HepG2 (cell line): ENCODE measurements at regions not wholly inside any gene's neighbourhood (a gene's known extent, or its start where the extent isn't known, plus 50 kb on each side); places are given as distances from the start of the nearest gene placed in this dataset.

Experiments used
- ATAC-seq: fragments of 200-7000 bp; cut with Tn5 transposase; 3 replicates; pipeline ENCODE4 v1.9.1; 2020; ENCODE audit warnings: mild to moderate bottlenecking, moderate library complexity
- BruUV-seq: library from RNA; stranded (reverse); fragments of 400-500 nt; replicated peaks from 2 replicates; lab custom pipeline; 2021; lab: Mats Ljungman, UMichigan
- CTCF ChIA-PET: fragments of 300-600 bp; formaldehyde crosslinking; extraction: SDS; loops from one replicate; lab custom pipeline; 2021; ENCODE audit warnings: low total read pairs, inconsistent platforms, low intra/inter-chr PET ratio; lab: Yijun Ruan, JAX
- POLR2A ChIA-PET: fragments of 350-600 bp; sonication (Branson Sonifier 250); formaldehyde crosslinking; loops from one replicate; lab custom pipeline; 2020; ENCODE audit warnings: antibody characterized with exemption, inconsistent platforms; lab: Yijun Ruan, JAX
- DNase-seq: peaks from one replicate; pipeline ENCODE4 v3.0.0-alpha.2; 2015; ENCODE audit warnings: low spot score
- FAIRE-seq: peaks from 3 replicates; lab custom pipeline; 2011; peaks lifted over from hg19 to GRCh38; lab: Jason Lieb, UNC
- H2AFZ ChIP-seq: one replicate; pipeline ENCODE4 v1.6.1; 2011; ENCODE audit warnings: low read length, inconsistent platforms
- H3K27ac ChIP-seq: fragments of 300-600 bp; 3 replicates; pipeline ENCODE4 v1.8.0; 2011; ENCODE audit warnings: mixed run types, mild to moderate bottlenecking, mixed read lengths, low read length, inconsistent platforms; ENCODE audit not compliant: insufficient read depth; ENCODE audit errors: extremely low read length
- H3K27me3 ChIP-seq, 2 experiments: fragments of 200-600 bp in 1 of 2; 2 replicates in 1 of 2; 3 replicates in 1 of 2; pipeline versions ENCODE4 v1.6.0 to v1.8.0; 2011; ENCODE audit warnings: low read length in 2 of 2, mild to moderate bottlenecking in 2 of 2, moderate library complexity in 2 of 2, inconsistent platforms in 1 of 2; ENCODE audit not compliant: insufficient read depth in 2 of 2, control insufficient read depth in 1 of 2
- H3K36me3 ChIP-seq, 2 experiments: fragments of 200-600 bp in 1 of 2; replicated peaks in 1 of 2; 2 replicates in 1 of 2; 3 replicates in 1 of 2; pipeline versions ENCODE4 v1.5.1 to v1.8.0; 2011; ENCODE audit warnings: low read length in 2 of 2, inconsistent platforms in 1 of 2; ENCODE audit not compliant: insufficient read depth in 2 of 2, control insufficient read depth in 1 of 2
- H3K4me1 ChIP-seq: 2 replicates; pipeline ENCODE4 v1.5.1; 2012; ENCODE audit warnings: low read length, inconsistent platforms; ENCODE audit not compliant: insufficient read depth
- H3K4me2 ChIP-seq: 2 replicates; pipeline ENCODE4 v1.6.0; 2011; ENCODE audit warnings: low read depth, low read length, inconsistent platforms
- H3K4me3 ChIP-seq, 3 experiments: fragments of 200-600 bp in 1 of 3; sonication (generic), shearing (Covaris generic) in 1 of 3; replicated peaks in 1 of 3; 2 replicates each; pipeline ENCODE4 v1.5.1; 2011 to 2016; ENCODE audit warnings: low read length in 3 of 3, inconsistent platforms in 2 of 3, low read depth in 2 of 3, mild to moderate bottlenecking in 2 of 3, control low read depth in 1 of 3, mixed read lengths in 1 of 3; ENCODE audit not compliant: insufficient read depth in 1 of 3
- H3K79me2 ChIP-seq: one replicate; pipeline ENCODE4 v1.6.1; 2011; ENCODE audit warnings: low read length, inconsistent platforms; ENCODE audit not compliant: insufficient read depth
- H3K9ac ChIP-seq: 2 replicates; pipeline ENCODE4 v1.6.0; 2011; ENCODE audit warnings: mild to moderate bottlenecking, low read depth, low read length, inconsistent platforms; ENCODE audit not compliant: insufficient read depth
- H3K9me3 ChIP-seq: 2 replicates; pipeline ENCODE4 v1.5.1; 2012; ENCODE audit warnings: mild to moderate bottlenecking, low read length
- H4K20me1 ChIP-seq: 2 replicates; pipeline ENCODE4 v1.6.0; 2011; ENCODE audit warnings: inconsistent platforms, mild to moderate bottlenecking, low read length, moderate library complexity; ENCODE audit not compliant: insufficient read depth
- CEBPB ChIP-seq: IDR thresholded peaks from 2 replicates; pipeline ENCODE4 v1.6.1; 2011; ENCODE audit warnings: low read depth, low read length, improper control_type of control experiment, borderline replicate concordance
- EEA1 ChIP-seq: sonication (generic); formaldehyde crosslinking; IDR thresholded peaks from 2 replicates; pipeline ENCODE4 v1.5.1; 2020; ENCODE audit warnings: mild to moderate bottlenecking, missing genetic modification reagents, borderline replicate concordance
- MAFF ChIP-seq: IDR thresholded peaks from 2 replicates; pipeline ENCODE4 v1.6.1; 2011; ENCODE audit warnings: low read depth, low read length, improper control_type of control experiment
- MAFK ChIP-seq, 2 experiments: IDR thresholded peaks in 1 of 2; conservative IDR thresholded peaks in 1 of 2; 2 replicates each; pipeline ENCODE4 v1.6.1; 2011; ENCODE audit warnings: improper control_type of control experiment in 2 of 2, low read length in 2 of 2
- RBM39 ChIP-seq: fragments of 200-400 bp; formaldehyde crosslinking; IDR thresholded peaks from one replicate; pipeline ENCODE4 v1.6.1; 2018; ENCODE audit warnings: antibody characterized with exemption, mild to moderate bottlenecking, low read depth, low read length; ENCODE audit not compliant: poor library complexity, severe bottlenecking
- WGBS: methylation state at CpG from one replicate; pipeline ENCODE4 v1.1.6; 2017; ENCODE audit warnings: low lambda C conversion rate; 5-methylcytosine and 5-hydroxymethylcytosine counted together
- in situ Hi-C: cut with HindIII; loops from 2 replicates; pipeline ENCODE4 v1.10.0; 2017; ENCODE audit warnings: low pct_unique_long_range_greater_than_20kb; ENCODE audit not compliant: extremely low pct_ligation_motif_present
- intact Hi-C: fragments of 100-400 bp; cut with micrococcal nuclease; formaldehyde crosslinking; loops from one replicate; pipeline ENCODE4 v1.10.0; 2022; ENCODE audit not compliant: unreplicated experiment

DNA sequence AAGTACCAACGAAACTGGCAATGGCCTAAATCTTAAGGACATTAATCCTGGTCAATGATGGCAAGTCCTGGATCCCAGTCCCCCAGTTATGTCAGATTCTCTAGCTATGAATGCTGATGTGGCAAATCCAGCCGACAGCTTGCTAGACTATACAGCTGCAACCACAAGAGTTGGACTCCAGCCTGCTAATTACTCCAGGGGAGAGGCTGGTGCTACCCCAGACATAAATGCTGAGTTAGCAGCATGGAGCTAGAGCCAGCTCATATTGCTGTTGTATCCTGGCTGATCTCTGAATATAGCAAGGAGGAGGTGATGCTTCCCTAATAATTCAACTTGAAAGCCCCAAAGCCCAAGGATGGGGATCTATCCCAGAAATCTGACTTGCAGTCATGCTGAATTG is 207.1 kb downstream of the LRRN1 start:
- POLR2A ChIA-PET = no interaction called here
- H3K79me2 ChIP-seq = no peaks in the 10 kb centered on the region
- H3K27me3 ChIP-seq = no peaks in the 10 kb centered on the region
- H3K27ac ChIP-seq = no peak overlapping the region
- no peaks in the 10 kb centered on the region for H3K4me1 ChIP-seq
- DNase-seq (no peak), FAIRE-seq (no peak), ATAC-seq (no peak)
- no peak overlapping the region for H3K4me3 ChIP-seq
- no TSS peak for BruUV-seq
- H2AFZ ChIP-seq = no peak overlapping the region
- intact Hi-C loops = loop anchor here (10.0 kb wide), 1 partner anchor 269 kb away; no protein-coding TSS in a partner anchor
- no peaks in the 10 kb centered on the region for H4K20me1 ChIP-seq
- CTCF ChIA-PET = no interaction called here
- no peaks in the 10 kb centered on the region for H3K36me3 ChIP-seq
- TF ChIP-seq MAFF = peak; percentile 76
- TF ChIP-seq EEA1 (CRISPR knock-in tag) = no peak
- TF ChIP-seq MAFK (conservative IDR thresholded peaks at IDR 0.05 in 1 of 2, IDR thresholded peaks at IDR 0.05 in 1 of 2; ENCODE audit: low read length in 2 of 2) = peak; percentile 79 to 85
- H3K9ac ChIP-seq = no peak overlapping the region
- in situ Hi-C loops = loop anchor here (10.0 kb wide), 1 partner anchor 801 kb away; no protein-coding TSS in a partner anchor
- H3K4me2 ChIP-seq = no peak overlapping the region
- 14% methylated on average over 2 of the region's 2 CpGs for WGBS
- no peaks in the 10 kb centered on the region for H3K9me3 ChIP-seq

DNA sequence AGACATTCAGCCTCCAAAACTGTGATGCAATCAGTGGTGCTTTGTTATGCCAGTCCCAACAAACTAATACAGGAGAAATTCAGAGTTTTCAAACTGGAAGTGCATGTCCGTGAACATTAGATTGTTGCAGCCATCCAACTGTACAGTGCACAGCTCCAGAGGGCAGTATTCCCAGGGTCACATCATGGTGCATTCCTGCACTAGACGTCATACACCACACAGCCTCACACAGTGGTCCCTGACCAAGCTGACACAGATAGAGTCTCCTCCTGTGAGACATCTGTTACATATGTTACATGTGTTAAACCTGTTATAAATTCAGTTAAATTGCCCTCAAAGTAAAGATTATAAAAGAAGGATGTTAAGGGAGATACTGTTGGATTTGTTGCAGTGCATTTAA is 209.0 kb downstream of the LRRN1 start:
- TF ChIP-seq RBM39 (no peak), CEBPB (peak; percentile 29; the same call in 1 of the 2 replicates)
- CTCF ChIA-PET = no interaction called here
- ATAC-seq (peak; percentile 81), DNase-seq (no peak), FAIRE-seq (no peak)
- H3K79me2 ChIP-seq = no peaks in the 10 kb centered on the region
- H4K20me1 ChIP-seq = no peaks in the 10 kb centered on the region
- no TSS peak for BruUV-seq
- no peak overlapping the region for H3K9ac ChIP-seq
- H3K9me3 ChIP-seq = no peaks in the 10 kb centered on the region
- H2AFZ ChIP-seq = no peak overlapping the region
- in situ Hi-C loops = loop anchor here (10.0 kb wide), 1 partner anchor 803 kb away; no protein-coding TSS in a partner anchor
- no peaks in the 10 kb centered on the region for H3K27me3 ChIP-seq
- H3K27ac ChIP-seq = no peak overlapping the region
- intact Hi-C loops = loop anchor here (10.0 kb wide), 1 partner anchor 267 kb away; no protein-coding TSS in a partner anchor
- no CpG with 5 or more reads among the region's 2 CpGs for WGBS
- no peaks in the 10 kb centered on the region for H3K4me1 ChIP-seq
- H3K4me3 ChIP-seq = no peak overlapping the region
- no peaks in the 10 kb centered on the region for H3K36me3 ChIP-seq
- POLR2A ChIA-PET = no interaction called here
- no peak overlapping the region for H3K4me2 ChIP-seq
